ENCODE measurements at regions not wholly inside any gene's neighbourhood (a gene's known extent, or its start where the extent isn't known, plus 50 kb on each side); places are given as distances from the start of the nearest gene placed in this dataset.

DNA sequence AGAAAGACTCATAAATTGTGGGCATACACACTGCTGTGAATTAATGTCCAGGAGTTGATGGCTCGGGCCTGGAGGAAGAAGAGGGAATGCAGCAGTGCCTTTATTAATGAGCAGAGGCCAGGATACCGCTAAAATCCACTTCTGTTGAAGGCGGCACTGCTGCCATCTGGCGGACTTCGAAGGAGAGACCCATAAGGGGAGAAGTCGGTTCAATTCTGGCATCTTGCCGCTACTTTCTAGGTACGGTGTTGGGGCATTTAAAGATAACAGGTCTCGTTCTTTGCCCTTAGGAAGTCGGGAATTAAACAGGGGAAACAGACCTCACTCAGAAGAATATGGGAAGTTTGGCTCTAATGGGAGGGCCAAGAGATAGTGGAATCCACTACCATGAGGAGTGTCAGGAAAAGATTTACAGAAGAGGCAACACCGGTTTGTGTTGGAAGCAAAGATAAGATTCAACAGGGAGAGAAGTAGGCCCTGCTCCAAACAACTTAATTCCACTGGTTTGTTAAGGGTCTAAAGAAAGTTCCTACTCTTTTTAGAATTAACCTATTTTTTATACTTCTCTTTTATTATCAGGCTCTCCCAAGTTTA is 133.6 kb upstream of the GIMD1 start:
- POLR2A ChIA-PET, result no interaction called here
- H3K4me3 ChIP-seq (ENCODE audit: low read depth, low read length), result no peak overlapping the region
- no peak for DNase-seq (ENCODE audit: low read depth, low spot score)
- CTCF ChIA-PET, result interaction anchor here (0.6 to 4.7 kb wide), 8 partner anchors 133 to 397 kb away, joined by 3 to 65 read pairs (median 4); partner anchors contain the start of gene GIMD1
- peak; percentile 78 for TF ChIP-seq CTCF (IDR thresholded peaks at IDR 0.05; ENCODE audit: insufficient read depth, low read length, missing control alignments)

DNA sequence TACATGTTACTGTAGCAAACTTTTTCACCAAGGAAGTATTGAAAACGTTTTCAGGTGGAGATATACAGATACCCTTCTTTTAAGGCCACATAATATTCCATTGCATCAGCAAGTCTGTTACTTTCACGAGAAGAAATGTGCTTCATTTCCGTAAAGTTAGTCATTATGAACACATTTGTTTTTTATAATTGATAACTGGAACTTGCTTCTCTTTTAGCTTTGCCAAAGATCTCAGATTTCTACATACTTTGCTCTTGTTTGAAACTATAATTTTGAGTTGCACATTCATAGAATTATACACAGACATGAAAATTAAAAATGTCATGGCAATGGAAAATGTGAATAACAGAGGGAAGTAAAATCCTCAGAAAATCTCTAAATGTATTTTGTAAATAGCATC is 128.7 kb upstream of the GIMD1 start:
- no peak overlapping the region for H3K4me3 ChIP-seq (ENCODE audit: low read depth, low read length)
- ChIA-PET POLR2A (no interaction called here), CTCF (interaction anchor here (2.9 kb wide), 1 partner anchor 127 kb away, joined by 13 read pairs; the partner anchor contains the start of gene GIMD1)
- DNase-seq (ENCODE audit: low read depth, low spot score), result no peak
- no peak for TF ChIP-seq CTCF (IDR thresholded peaks at IDR 0.05; ENCODE audit: insufficient read depth, low read length, missing control alignments)

DNA sequence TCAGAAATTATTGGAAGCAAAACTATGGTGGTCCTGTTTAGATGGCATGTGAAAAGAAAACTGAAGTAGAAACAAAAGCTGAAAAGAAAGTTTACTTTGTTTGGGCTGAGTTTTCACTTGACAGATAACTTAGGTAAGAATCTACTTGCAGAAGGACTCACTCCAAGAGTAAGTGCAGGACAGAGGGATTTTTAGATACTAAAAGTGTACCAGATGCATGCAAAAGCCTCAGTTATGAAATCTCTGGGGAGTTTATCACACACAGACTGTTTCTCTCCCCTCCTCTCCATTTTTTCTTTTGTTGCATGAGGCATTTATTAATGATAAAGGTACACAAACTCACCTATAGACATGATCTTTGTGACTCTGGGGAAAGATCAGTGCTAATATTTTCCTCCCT is 127.5 kb upstream of the GIMD1 start:
- TF ChIP-seq CTCF (IDR thresholded peaks at IDR 0.05; ENCODE audit: insufficient read depth, low read length, missing control alignments), result no peak
- H3K4me3 ChIP-seq (ENCODE audit: low read depth, low read length), result no peak overlapping the region
- ChIA-PET POLR2A (no interaction called here), CTCF (interaction anchor here (2.9 kb wide), 1 partner anchor 126 kb away, joined by 13 read pairs; the partner anchor contains the start of gene GIMD1)
- no peak for DNase-seq (ENCODE audit: low read depth, low spot score)

DNA sequence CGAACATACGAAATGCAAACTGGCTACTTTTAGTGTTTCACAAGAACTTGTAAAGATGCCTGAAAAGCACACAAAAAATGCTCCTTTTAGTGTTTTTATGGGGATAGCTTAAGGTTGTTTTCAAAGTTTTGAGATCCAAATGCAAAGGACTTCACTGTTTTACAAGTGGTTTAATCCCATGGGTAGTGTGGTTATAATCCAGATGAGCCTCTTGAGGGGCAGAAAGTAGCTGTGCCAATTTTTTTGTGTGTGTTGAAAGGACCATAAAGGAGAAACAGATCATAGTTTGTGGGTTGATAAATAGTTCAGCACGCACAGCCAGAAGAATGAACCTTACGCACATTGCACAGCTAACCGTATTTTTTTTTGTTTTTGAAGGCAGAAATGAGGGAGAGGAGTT is 126.9 kb upstream of the GIMD1 start:
- no peak for TF ChIP-seq CTCF (IDR thresholded peaks at IDR 0.05; ENCODE audit: insufficient read depth, low read length, missing control alignments)
- ChIA-PET CTCF (interaction anchor here (2.9 kb wide), 1 partner anchor 126 kb away, joined by 13 read pairs; the partner anchor contains the start of gene GIMD1), POLR2A (no interaction called here)
- no peak overlapping the region for H3K4me3 ChIP-seq (ENCODE audit: low read depth, low read length)
- peak; percentile 37 for DNase-seq (ENCODE audit: low read depth, low spot score)

DNA sequence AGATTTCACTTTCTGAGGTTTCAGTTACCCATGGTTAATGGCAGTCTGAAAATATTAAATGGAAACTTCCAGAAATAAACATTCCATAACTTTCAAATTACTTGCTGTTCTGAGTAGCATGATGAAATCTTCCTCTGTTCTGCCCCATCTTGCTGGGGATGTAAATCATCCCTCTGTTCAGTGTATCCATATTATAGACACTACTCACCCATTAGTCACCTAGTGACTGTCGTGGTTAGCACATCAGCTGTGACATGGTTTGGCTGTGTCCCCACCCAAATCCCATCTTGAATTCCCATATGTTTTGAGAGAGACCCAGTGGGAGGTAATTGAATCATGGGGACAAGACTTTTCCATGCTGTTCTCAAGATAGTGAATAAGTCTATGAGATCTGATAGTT is 125.5 kb upstream of the GIMD1 start:
- ChIA-PET POLR2A (no interaction called here), CTCF (interaction anchor here (0.8 kb wide), 1 partner anchor 9 kb away, joined by 4 read pairs; no protein-coding TSS in a partner anchor)
- H3K4me3 ChIP-seq (ENCODE audit: low read depth, low read length), result no peak overlapping the region
- TF ChIP-seq CTCF (IDR thresholded peaks at IDR 0.05; ENCODE audit: insufficient read depth, low read length, missing control alignments), result no peak
- no peak for DNase-seq (ENCODE audit: low read depth, low spot score)

DNA sequence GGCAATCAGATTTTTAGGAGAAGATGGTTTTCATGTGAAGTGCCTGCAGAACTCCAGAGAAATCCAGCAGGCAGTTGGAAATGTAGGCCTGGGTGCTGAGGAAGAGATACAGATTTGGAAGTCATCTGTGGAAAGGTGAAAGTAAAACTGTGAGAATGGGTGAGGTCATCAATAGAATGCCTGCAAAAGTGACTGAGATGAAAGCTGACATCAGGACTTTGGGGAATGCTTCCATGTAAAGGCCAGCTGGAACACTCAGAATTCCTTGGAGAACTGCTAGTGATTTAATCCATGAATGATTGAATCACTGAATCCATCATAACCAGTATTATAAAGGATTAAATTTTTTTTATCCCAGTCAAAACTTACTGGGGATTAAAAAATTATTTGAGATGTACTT is 124.5 kb upstream of the GIMD1 start:
- no peak for TF ChIP-seq CTCF (IDR thresholded peaks at IDR 0.05; ENCODE audit: insufficient read depth, low read length, missing control alignments)
- ChIA-PET CTCF (interaction anchor here (1.1 kb wide), 1 partner anchor 123 kb away, joined by 4 read pairs; no protein-coding TSS in a partner anchor), POLR2A (no interaction called here)
- no peak overlapping the region for H3K4me3 ChIP-seq (ENCODE audit: low read depth, low read length)
- DNase-seq (ENCODE audit: low read depth, low spot score), result no peak
